WTC11 (cell line): ENCODE measurements at regions not wholly inside any gene's neighbourhood (a gene's known extent, or its start where the extent isn't known, plus 50 kb on each side); places are given as distances from the start of the nearest gene placed in this dataset.

Source experiments
- CTCF ChIP-seq: fragments of 200-600 bp; IDR thresholded peaks from 2 replicates; pipeline ENCODE4 v1.8.0; 2022; ENCODE audit warnings: antibody characterized with exemption
- HMGXB4 ChIP-seq: sonication (generic); formaldehyde crosslinking; IDR thresholded peaks from 2 replicates; pipeline ENCODE4 v1.8.1; 2023; ENCODE audit warnings: mild to moderate bottlenecking, moderate library complexity, missing genetic modification reagents
- USF2 ChIP-seq: sonication (generic); formaldehyde crosslinking; IDR thresholded peaks from 2 replicates; pipeline ENCODE4 v1.8.1; 2023; ENCODE audit warnings: mild to moderate bottlenecking, missing genetic modification reagents, moderate library complexity
- ZNF532 ChIP-seq: fragments of 250-450 bp; sonication (Bioruptor Pico); IDR thresholded peaks from 2 replicates; pipeline ENCODE4 v1.9.0; 2021; ENCODE audit warnings: mild to moderate bottlenecking, borderline replicate concordance

- TF ChIP-seq CTCF = no peak
- no peak for TF ChIP-seq USF2 (CRISPR knock-in tag)
- TF ChIP-seq HMGXB4 (CRISPR knock-in tag) = no peak
- TF ChIP-seq ZNF532 (CRISPR knock-in tag) = no peak
Observed at GRCh38 chr22:48105259-48105658, 1342.8 kb downstream of the TBC1D22A start.
